ENCODE measurements at regions not wholly inside any gene's neighbourhood (a gene's known extent, or its start where the extent isn't known, plus 50 kb on each side); places are given as distances from the start of the nearest gene placed in this dataset.

GRCh38 chr3:111368056-111368455 is 173.9 kb upstream of the CD96 start:
- no peak for DNase-seq (ENCODE audit: extremely low spot score)
- TF ChIP-seq, protein P1, sequence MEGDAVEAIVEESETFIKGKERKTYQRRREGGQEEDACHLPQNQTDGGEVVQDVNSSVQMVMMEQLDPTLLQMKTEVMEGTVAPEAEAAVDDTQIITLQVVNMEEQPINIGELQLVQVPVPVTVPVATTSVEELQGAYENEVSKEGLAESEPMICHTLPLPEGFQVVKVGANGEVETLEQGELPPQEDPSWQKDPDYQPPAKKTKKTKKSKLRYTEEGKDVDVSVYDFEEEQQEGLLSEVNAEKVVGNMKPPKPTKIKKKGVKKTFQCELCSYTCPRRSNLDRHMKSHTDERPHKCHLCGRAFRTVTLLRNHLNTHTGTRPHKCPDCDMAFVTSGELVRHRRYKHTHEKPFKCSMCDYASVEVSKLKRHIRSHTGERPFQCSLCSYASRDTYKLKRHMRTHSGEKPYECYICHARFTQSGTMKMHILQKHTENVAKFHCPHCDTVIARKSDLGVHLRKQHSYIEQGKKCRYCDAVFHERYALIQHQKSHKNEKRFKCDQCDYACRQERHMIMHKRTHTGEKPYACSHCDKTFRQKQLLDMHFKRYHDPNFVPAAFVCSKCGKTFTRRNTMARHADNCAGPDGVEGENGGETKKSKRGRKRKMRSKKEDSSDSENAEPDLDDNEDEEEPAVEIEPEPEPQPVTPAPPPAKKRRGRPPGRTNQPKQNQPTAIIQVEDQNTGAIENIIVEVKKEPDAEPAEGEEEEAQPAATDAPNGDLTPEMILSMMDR (IDR thresholded peaks at IDR 0.05; ENCODE audit: control extremely low read depth, extremely low read depth, low read depth, missing control alignments), result no peak
- ChIA-PET POLR2A (no interaction called here), CTCF (no interaction called here)

GRCh38 chr3:111369958-111370357 is 172.0 kb upstream of the CD96 start:
- TF ChIP-seq, protein P1 (IDR thresholded peaks at IDR 0.05; ENCODE audit: control extremely low read depth, extremely low read depth, low read depth, missing control alignments), result no peak
- POLR2A ChIA-PET, result no interaction called here
- CTCF ChIA-PET, result no interaction called here
- DNase-seq (ENCODE audit: extremely low spot score), result no peak

GRCh38 chr3:111373239-111373638 is 168.8 kb upstream of the CD96 start:
- TF ChIP-seq, protein P1 (IDR thresholded peaks at IDR 0.05; ENCODE audit: control extremely low read depth, extremely low read depth, low read depth, missing control alignments), result no peak
- no peak for DNase-seq (ENCODE audit: extremely low spot score)
- CTCF ChIA-PET, result no interaction called here
- POLR2A ChIA-PET, result no interaction called here

DNA sequence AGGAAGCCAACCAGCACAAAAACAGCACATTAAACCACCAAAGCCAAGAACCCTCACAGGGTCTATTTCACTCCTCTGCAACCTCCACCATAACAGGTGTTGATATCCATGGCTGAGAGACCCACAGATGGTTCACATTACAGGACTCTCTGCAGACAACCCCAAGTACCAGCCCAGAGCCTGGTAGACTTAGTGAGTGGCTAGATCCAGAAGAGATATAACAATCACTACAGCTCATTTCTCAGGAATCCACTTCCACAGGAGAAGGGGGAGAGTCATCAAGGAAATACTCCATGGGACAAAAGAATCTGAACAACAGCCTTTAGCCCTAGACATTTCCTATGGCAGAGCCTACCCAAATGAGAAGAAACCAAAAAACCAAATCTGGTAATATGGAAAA is 168.1 kb upstream of the CD96 start:
- TF ChIP-seq, protein P1 (IDR thresholded peaks at IDR 0.05; ENCODE audit: control extremely low read depth, extremely low read depth, low read depth, missing control alignments), result no peak
- CTCF ChIA-PET, result no interaction called here

GRCh38 chr3:111385971-111386495 is 156.0 kb upstream of the CD96 start:
- DNase-seq (ENCODE audit: extremely low spot score), result no peak
- ChIA-PET POLR2A (no interaction called here), CTCF (interaction anchor here (0.8 kb wide), 1 partner anchor 9 kb away, joined by 3 read pairs; no protein-coding TSS in a partner anchor)
- TF ChIP-seq, protein P1 (IDR thresholded peaks at IDR 0.05; ENCODE audit: control extremely low read depth, extremely low read depth, low read depth, missing control alignments), result no peak

More for the DNA sequence above, 168.1 kb upstream of the CD96 start:
- POLR2A ChIA-PET, result no interaction called here
- no peak for DNase-seq (ENCODE audit: extremely low spot score)

DNA sequence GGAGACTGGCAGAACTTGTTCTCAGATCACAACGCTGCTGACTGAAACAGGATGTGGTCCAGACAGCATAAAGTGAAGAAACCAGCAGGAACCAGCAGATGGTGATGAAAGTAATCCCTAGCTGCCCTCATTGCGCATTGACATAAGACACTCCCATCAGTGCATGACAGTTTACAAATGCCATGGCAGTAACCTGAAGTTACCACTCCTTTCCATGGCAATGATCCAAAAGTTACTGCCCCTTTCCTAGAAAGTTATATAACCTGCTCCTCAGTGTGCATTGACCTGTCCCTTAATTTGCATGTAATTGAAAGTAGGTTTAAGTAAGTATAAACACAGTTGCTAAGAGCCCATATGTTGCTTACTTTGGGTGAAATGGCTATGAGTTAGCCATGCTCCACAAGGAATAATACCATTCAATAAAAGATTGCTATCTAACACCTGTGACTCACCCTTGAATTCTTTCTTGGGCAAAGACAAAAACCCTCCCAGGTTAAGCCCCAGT is 149.1 kb upstream of the CD96 start:
- ChIA-PET CTCF (no interaction called here), POLR2A (no interaction called here)
- DNase-seq (ENCODE audit: extremely low spot score), result no peak
- TF ChIP-seq, protein P1 (IDR thresholded peaks at IDR 0.05; ENCODE audit: control extremely low read depth, extremely low read depth, low read depth, missing control alignments), result no peak
